GM19238 (cell line): ENCODE measurements at regions not wholly inside any gene's neighbourhood (a gene's known extent, or its start where the extent isn't known, plus 50 kb on each side); places are given as distances from the start of the nearest gene placed in this dataset.
A peak's percentile ranks its signal among the peaks of the same experiment; 100 is the strongest.
"Not testable (repeated sequence)": the region's sequence is repeated elsewhere in the genome, so short reads cannot be mapped to it uniquely, and the experiment has no call there.

Experiments
- DNase-seq: peaks from one replicate; pipeline ENCODE4 v3.0.0; 2011; ENCODE audit warnings: low spot score; ENCODE audit not compliant: insufficient read length

GRCh38 chr17:77085926-77086432 lies 54.8 kb upstream of the SEC14L1 start:
- no peak for DNase-seq

DNA sequence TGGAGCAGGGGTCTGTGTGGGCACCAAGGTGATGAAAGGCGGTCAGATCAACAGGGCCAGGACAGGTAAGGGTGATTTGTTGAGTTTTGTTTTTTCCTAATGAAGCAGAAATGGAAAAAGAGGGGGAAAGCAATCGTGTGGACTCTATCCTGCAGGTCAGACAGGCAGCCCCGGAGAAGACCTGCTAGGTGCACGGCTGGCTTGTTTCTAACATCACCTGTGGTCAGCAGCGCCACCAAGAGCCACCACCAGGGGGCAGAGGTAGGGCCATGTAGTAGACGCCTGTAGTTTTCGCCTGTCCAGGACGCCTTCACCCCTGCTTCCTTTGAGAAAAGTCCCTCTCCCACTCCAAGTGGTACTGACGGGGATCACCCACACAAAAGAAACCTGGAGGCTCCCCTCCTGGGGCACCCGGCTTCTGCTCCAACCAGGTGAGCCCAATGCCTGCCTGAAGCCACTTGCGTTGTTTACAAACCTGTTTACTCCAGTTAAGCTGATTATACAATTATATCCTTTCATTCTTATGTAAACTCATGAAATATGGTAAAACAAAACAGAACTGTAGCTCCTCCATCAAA lies 54.2 kb upstream of the SEC14L1 start:
- DNase-seq: no peak

DNA sequence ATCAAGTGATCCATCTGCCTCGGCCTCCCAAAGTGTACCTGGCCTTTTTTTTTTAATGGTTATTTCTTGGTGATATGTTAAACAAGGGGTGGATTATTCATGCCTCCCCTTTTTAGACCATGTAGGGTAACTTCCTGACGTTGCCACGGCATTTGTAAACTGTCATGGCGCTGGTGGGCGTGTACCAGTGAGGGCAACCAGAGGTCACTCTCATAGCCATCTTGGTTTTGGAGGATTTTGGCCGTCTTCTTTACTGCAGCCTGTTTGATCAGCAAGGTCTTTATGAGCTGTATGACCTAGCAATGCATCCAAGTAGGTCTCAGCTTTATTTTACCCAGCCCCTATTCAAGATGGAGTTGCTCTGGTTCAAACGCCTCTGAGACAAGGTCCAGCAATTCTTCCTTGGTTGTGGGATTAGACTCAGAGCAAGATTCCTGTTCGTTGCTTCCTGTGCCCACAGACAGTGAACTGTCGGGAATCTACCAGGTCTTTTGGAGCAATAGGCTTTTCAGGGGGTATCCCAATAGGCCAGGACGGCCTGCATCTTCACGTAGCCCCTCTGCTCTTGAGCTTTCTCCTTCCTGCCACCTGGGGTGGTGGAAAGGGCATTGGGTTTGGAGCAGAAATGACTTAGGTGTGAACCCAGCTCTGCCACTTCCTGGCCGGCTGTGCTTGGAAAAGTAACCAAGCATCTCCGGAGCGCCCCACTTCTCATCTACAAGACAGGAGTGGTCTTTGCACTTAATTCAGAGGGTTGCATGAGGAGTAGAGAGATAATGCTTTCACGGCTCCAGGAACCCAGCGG lies 52.9 kb upstream of the SEC14L1 start:
- DNase-seq: no peak

GRCh38 chr17:77088455-77089123 lies 52.2 kb upstream of the SEC14L1 start:
- DNase-seq: peak; percentile 94

GRCh38 chr17:77089124-77089490 lies 51.7 kb upstream of the SEC14L1 start:
- DNase-seq: no peak

DNA sequence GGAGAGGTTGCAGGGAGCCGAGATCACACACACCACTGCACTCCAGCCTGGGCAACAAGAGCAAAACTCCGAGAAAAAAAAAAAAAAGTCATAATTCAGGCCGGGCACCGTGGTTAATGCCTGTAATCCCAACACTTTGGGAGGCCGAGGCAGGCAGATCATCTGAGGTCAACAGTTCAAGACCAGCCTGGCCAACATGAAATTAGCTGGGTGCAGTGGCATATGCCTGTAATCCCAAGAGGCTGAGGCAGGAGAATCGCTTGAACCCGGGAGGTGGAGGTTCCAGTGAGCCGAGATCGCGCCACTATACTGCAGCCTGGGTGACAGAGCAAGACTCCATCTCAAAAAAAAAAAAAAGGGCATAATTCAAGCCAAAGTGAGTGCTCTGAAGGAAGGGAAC lies 50.8 kb upstream of the SEC14L1 start:
- not testable (repeated sequence) for DNase-seq

DNA sequence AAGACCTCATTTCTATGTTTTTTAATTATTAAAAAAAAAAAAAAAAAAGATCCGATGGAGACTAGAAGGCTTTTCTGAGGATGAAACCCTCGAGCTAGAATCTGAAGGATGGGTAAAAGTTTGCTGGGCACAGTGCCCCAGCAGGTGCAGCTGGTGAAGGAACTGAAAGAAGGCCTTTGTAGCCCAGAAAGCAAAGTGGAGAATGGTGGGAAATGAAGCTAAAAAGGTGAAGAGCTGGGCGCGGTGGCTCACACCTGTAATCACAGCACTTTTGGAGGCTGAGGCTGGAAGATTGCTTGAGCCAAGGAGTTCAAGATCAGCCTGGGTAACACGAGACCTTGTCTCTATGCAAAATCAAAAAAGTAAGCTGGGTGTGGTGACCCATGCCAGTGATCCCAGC lies 50.3 kb upstream of the SEC14L1 start:
- no peak for DNase-seq
